Hippocampal formation (tissue), 2 donors: ENCODE measurements at regions not wholly inside any gene's neighbourhood (a gene's known extent, or its start where the extent isn't known, plus 50 kb on each side); places are given as distances from the start of the nearest gene placed in this dataset.

Source experiments
- DNase-seq, 2 donors: peaks; one replicate each; lab custom pipeline; 2025; lab: John Stamatoyannopoulos, UW

DNA sequence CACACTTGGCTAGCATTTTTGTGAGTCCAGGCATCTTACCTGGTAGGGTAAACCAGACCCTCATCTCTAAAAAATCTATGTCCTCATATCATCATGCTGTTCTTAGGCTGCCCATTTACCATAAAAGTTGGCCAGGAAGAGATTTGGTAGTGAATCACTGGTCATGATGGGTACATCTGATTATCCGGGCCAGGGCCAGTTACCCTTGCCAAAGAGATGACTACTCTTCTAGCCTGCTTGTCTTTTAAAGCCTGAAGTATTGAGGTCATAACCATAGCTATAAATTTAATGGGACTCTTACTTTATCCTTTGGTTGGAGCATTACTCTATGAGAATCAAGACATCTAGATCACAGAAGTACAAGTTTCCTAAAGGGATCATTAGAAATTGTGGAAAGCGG is 276.8 kb downstream of the TENT5A start:
- no peak for DNase-seq

DNA sequence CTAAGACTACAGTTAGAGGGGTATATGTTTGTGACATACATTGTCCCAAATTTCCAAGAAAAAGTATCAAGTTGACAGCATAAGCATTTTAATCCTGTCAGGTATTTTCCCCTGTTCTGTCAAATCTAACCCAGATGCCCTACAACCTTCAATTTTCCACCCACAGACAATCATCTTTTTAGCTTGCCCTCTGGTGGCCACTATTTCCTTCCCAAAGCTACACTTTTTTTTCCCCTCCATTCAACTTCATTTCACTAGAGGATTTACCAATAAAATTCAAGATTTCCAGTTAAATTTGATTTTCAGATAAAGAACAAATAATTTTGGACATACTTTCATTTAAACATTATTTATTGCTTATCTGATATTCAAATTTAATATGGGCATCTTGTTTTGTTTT is 286.6 kb downstream of the TENT5A start:
- no peak for DNase-seq

DNA sequence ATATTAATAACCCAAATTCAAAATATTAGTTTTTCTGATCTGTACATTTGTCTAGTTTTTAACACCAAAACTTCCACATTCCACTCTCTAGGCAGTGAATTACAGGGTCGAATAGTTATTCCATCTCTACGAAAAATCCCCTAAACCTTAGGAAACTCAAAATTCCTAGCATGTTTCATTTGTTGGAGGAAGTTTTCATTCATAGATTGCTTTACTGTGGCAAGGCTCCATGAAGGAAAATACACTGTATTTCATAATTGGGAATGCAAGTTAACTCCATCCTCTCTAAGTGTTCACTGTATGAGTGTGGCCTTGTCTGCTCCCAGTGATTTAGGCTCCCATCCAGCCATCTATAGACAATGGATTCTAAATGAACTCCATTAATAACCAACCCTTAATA is 296.1 kb downstream of the TENT5A start:
- no peak for DNase-seq

DNA sequence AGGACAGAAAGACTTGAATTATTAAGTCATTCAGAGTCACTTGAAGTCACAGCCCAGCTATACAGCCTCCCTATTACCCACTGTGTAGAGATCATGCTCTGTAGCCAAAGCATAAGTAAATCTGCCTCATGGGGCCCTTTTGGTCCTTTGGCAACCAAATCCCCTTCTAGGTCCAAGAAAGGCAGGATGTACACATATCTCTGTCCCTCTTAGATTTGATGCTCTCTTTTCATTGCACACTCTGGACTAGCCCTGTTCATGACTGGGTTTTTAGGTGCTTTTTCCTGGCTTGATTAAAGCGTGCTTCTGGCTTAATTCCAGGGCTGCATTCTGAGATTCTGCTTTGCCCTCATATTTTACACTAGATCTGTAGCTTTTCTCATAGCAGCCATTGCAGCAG is 296.8 kb downstream of the TENT5A start:
- DNase-seq, result no peak

DNA sequence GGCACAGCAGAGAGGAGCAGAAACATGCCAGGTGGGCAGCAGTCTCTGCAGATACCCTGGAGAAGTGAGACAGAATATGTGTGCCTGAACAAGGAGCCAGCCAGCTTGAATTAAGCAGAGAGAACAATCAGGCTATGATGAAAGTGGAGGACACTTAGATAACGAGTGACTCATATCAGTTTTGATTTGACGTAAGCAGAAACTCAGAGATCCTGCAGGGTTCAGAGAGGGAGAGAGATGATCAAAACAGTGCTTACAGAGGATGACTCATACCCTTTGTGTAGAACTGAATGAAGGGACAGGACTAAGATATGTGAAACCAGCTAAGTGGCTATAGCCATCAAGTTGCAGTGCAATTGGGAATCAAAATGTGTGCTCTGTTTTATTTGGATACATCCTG is 300.7 kb downstream of the TENT5A start:
- no peak for DNase-seq

DNA sequence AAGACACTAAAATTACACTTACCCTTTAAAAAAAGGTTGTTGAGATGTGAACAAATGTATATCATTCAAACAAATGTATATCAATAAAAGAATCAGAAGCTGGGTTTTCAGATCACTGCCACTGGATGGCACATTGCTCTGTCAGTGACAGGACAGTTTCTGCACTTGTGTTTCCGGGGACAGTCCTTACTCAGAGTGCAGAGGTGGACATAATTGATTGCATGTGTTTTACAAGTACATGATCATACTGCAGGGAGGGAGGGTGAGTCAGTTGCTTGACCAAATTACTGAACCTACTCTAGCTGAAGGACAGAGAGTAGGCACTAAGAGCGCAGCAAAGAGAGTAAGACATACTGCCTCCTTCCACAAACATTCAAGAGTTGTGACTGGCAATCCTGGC is 302.3 kb downstream of the TENT5A start:
- no peak for DNase-seq

DNA sequence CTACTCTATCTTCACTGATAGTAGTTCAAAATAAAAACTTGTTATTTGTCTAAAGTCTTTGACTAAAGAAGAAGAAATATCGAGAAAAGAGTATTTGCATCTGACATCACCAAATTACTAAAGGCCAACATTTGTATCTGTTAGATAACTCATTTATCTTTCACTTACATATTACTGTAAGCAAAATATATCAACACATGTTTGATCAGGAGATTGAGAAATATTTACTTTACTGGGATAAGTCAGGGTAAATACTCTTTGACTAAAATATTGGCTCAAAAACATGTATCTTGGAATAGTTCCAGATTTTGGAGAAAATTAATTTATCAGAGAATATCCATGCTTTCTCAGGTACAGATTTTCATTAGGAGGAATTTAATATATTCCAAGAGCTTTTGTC is 306.0 kb downstream of the TENT5A start:
- no peak for DNase-seq

DNA sequence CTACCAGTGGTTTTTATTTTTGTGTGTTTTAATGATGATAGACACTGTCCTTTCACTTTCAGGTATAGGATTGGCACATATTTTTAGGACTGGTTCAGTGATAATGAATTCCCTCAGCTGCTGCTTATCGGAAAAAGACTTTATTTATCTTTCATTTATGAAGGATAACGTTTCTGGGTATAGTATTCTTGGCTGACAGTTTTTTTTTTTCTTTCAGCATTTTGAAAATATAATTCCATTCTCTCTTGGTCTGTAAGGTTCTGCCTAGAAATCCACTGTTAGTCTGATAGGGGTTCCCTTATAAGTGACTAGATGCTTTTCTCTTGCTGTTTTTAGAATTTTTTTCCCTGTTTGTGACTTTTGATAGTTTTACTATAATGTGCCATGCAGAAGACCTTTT is 313.1 kb downstream of the TENT5A start:
- DNase-seq, result no peak

DNA sequence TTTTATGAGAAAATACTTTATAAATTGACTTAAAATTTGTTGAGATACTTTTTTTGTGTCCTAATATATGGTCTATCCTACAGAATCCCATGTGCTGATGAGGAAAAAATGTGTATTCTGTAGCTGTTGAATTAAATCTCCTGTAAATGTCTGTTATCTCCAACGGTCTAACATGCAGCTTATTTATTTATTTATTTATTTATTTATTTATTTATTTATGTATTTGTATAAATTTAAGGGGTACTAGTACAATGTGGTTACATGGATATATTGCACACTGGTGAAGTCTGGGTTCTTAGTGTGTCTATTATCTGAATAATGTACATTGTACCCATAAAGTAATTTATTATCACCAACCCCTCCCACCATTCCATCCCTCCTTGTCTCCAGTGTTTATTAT is 315.5 kb downstream of the TENT5A start:
- DNase-seq, result no peak

DNA sequence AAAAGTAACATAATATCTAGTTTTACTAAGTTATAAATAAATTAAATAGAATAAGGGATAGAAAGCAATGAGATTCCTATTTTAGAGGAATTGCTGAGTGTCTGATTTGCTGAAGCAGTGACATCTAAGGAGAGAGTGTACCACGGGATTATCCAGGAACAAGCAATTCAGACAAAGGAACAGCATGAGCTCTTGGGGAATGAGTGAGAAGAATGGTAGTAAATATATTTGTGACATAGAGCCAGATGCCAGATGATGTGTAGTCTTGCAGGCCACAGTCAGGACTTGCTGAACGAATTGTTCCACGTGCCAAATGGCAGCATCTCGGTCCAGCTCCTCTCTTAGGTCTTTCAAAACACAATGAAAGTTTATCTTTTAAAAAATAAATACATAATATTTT is 339.2 kb downstream of the TENT5A start:
- DNase-seq, result no peak

DNA sequence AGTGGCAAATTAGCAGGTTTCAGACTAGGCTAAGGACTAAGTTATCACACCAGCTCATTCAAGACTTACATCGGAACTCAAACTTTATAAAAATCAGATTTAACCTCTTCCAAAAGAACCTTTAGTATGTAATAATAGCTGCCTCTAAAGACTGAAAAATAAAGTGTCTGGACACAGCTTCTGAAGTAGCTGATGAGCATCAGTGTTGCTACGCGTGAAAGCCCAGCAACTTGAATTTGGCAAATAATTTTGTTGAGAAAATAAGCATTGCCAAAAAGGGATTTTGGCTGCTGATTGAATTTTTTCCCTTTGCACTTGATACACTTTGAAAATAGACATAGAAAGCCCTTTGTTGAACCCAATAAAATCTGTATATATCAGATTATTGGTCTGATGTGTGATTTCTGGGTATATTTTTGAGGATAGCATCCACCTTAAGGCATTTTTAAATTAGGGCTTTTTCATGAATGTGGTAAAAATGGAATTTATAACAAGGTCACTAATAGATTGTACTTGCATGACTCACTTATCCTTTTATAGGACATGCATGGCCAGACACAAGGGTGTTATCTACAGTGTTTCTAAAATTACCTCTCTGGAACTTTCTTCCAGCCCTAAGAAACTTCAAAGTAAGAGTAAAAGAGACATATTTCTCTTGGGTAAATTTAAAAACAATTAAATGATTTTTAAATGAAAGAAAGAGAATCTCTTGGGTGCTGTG is 350.4 kb downstream of the TENT5A start:
- no peak for DNase-seq

DNA sequence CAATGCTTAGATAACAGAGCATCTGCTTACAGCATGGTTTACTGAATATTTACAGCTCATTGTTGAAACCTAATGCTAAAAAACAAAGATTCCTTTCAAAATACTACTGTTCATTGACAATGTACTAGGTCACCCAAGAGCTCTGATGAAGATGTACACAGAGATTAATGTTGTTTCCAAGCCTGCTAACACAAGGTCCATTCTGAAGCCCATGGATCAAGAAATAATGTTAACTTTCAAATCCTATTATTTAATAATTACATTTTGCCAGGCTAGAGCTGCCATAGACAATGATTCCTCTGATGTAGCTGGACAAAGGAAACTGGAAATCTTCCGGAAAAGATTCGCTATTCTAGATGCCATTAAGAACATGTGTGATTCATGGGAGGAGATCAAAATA is 355.6 kb downstream of the TENT5A start:
- DNase-seq, result no peak

DNA sequence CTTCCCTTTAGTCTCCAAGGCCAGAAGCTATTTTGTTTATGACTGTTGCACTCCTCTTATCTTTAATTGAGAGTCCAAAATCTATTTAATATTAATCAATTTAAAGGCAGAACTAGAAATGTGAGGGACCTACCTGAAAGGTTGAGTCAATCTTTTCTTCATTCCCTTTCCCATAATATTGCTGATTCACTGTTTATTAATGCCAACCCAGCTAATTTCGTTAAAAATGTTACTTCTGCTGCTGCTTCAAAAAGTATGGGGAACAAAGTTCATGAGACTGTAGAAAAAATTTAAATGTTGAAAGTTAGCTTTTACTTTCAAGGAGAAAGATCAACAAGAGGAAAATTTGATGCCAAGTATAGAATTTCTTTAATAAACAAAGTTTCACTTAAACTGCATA is 365.3 kb downstream of the TENT5A start:
- no peak for DNase-seq

DNA sequence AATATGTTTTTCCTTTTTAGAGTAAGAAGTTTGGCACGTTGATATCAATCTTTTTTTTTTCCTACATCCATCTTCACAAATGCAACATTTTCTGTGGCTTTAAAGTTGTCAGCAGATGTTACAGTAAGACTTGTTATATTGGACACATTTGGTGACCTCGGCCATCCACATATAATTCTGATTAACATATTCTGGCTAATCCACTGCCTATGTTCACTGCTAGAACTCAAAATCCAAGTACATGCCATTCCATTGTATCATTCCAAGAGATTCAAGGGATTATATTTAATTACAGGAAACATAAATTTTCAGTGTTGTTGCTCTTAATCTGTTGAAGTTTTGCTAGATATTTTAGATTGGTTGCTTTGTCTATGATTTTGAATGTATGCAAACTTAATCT is 367.6 kb downstream of the TENT5A start:
- DNase-seq, result no peak

DNA sequence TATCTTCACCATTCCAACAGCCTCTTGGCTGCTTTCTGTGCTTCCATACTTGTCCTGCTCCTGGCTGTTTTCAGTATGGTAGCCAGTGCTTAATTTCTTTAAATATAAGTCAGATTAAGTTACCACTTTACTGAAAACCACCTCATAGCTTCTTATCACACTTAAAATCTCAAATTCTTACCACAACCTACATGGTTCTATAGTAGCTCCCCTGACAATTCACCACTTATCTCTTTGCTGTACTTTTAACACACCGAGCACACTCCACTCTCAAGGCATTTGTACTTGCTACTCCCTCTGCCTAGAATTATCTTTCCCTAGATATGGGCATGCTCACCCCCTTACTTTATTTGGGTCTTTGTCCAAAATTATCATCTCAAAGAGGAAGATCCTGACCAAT is 369.0 kb downstream of the TENT5A start:
- DNase-seq, result no peak

DNA sequence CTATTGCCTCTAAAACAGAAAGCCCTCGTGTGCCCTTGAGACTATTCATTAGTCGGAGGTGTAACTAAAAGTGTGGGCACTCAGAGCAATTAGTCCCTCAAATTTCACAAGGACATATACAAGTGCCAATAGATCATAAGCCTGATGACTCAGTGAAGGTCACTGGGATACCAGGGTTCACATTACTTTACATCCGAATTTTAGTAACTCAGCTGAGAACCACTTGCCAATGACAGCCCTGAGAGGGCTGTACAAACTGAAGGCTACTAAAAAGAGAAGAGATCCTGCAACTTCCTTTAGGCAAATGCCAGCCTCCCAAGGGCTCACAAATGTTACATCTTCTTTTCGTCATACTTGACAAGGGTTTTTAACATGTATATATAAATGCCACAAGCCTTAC is 369.6 kb downstream of the TENT5A start:
- DNase-seq, result no peak

DNA sequence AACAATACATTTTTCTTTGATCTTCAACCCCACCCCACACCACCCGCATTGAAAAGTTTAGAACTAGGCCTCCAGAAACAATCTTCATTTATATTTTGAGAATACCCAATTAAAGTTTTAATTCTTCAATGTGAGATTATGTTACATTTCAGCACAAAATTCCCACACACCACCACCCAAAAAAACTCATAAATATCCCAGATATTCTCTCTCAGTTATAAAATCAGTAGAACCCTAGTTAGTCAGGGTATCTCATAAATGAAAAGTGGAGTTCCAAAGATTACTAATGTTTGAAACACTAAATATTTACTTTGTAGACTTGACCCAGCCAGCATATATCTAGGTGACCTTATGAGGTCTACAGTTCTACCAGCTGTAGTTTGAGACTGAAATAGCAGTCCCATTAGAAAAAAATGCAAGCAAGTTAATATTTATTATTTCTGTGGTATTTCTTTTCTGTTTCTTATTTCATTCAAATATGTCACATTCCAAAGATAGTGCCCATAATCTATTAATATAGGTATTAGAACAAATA is 371.0 kb downstream of the TENT5A start:
- DNase-seq, result no peak

DNA sequence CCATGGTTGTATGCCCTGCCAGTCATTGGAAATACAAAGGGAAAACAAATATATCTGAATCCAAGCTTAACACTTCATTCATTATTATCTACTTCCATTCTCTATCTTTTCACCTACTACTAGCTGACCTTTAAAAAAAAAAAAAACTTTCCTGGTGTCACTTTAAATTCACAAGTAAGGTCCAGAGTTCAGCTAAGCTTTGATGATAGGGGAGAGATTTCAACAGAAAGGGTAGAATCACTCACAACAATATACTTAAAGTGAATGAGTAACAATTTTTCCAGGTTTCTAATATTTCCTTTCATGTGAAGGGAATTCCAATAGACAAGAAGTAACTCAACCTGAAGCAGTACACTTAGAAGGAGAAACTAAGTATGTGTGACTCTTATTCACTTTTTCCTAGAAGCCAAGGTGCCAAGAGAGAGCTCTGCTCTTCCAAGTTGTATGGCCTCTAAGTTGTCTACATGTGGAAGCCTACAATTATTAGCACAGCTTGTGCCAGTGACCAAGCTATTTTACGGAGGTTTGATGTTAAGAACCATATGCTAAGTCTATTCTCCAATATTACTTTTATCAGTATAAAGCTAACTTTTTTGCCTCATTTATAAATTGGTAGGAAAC is 371.7 kb downstream of the TENT5A start:
- no peak for DNase-seq

DNA sequence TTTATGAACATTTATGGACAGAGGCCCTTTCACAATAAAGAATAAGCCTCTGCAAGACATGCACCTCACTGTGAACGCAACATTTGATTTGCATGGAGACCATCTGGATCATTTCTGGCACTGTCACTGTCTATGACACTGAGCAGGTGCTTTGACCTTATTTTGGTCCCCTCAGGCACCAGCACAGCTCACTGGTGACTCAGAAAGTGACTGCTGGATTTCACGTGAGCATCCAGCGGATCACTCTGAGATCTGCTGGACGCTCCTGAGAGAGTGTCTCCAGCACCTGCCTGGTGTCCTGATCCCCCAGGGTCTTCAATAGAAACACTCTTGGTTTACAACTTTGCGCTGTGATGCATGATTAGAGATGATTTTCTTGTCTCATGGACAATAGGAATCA is 375.7 kb downstream of the TENT5A start:
- DNase-seq, result no peak

DNA sequence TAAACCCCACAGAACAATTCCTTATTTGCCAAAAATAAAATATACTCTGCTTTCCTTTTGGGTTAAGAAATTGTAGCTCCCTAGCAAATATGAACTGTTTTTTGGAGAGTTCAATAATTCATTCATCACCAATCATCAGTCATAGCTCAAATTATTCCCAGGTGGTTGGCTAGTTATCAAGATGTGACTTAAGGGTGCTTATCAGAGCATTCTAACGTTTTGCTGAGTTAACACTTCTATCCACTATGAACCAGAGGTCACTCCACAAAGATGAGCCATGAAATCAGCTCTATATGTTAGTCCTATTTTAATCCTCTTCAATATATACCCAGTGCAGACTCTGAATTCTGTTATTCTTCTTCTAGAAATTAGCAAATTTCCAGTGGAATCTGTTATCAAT is 379.1 kb downstream of the TENT5A start:
- DNase-seq, result no peak

DNA sequence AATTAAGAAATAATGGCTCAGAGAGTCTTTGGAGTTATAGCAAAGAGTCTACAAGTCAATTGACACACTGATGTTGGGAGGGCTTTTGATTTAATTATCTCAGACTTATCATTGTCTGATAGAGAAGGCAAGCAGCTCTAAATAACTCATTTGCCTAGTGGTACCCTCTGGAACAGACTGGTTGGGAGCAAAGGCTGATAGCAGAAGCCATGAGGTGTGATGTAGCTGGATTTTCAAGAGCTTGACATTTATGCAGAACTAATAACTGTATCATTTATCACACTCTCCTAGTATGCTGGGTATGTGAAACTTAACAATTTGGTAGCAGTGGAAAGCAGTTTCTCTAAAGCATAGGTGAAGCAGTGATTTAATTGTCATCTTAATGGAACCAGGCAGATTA is 380.6 kb downstream of the TENT5A start:
- DNase-seq, result no peak

DNA sequence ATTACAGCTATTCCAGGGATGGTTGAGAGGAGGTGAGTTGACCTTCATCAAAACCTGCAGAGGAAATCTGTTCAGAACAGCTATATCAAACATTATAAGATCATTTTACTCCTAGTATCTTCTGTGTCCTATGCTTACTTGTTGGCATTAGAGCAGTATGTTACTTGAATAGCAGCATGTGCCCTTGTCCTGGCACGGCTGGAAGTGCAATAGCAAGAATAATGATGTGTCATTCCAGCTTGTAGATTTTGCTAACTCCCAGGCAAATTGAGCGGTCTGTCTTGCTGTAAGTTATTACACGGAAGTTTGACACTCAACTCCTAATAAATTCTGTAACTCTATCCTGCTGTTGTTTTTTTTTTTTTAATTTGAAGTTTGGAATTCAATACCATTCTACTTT is 385.5 kb downstream of the TENT5A start:
- DNase-seq, result no peak

DNA sequence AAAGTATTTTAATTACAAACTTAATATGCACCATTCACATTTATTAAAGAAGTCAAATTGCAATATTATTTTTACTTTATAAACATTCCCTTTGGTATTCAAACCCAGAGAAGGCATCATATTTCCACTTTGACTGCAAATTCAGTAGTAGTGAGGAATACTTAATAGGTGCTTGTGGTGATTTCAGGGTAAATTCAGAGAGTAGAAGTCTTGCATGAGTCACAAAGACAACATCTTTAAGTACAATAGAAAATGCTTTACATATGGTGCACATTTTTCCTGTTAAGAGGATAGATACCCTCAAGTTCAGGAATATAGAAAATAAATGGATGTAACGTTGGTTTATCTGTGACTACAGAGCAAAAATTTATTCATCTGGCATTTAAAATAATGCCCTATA is 390.2 kb downstream of the TENT5A start:
- no peak for DNase-seq

DNA sequence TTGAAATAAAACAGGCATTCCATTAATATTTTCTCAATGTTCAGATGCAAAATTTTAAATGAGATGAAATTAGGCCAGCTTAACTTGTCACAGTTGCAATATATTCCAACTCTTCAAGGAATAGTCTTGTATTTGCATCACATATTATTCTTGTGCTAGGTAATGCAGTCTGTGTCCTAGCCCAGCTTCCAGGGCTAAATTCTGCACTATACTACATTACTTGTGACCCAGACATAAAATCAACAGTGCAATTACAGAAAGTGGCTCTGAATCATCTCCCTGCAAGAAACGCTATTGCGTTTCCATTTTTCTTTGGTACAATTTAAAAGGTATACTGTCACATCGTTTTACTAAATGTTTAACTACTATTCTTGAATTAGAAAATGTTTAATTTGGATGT is 399.2 kb downstream of the TENT5A start:
- DNase-seq, result no peak
